Neural cell (in vitro differentiated cells): ENCODE measurements at regions not wholly inside any gene's neighbourhood (a gene's known extent, or its start where the extent isn't known, plus 50 kb on each side); places are given as distances from the start of the nearest gene placed in this dataset.

ENCODE experiments used
- H2AFZ ChIP-seq: fragments of 200-600, 300-800 bp; sonication (generic), shearing (Covaris generic); 2 replicates; pipeline ENCODE4 v1.6.0; 2014; ENCODE audit warnings: low read depth, mild to moderate bottlenecking, antibody characterized with exemption, low read length, moderate library complexity
- H3F3A ChIP-seq: fragments of 200-600 bp; shearing (Covaris generic); 2 replicates; pipeline ENCODE4 v1.6.1; 2016; ENCODE audit warnings: mild to moderate bottlenecking, moderate library complexity, mixed read lengths, antibody characterized with exemption, low read length; ENCODE audit not compliant: insufficient read depth, poor library complexity, severe bottlenecking
- H3K27ac ChIP-seq: fragments of 200-600, 300-800 bp; sonication (generic), shearing (Covaris generic); 2 replicates; pipeline ENCODE4 v1.5.1; 2014; ENCODE audit warnings: mild to moderate bottlenecking, low read length, moderate library complexity
- H3K27me3 ChIP-seq: fragments of 300-800, 200-600 bp; sonication (generic), shearing (Covaris generic); 2 replicates; pipeline ENCODE4 v1.6.0; 2014; ENCODE audit warnings: mild to moderate bottlenecking, low read depth, low read length, moderate library complexity; ENCODE audit not compliant: insufficient read depth
- H3K36me3 ChIP-seq: fragments of 300-800, 200-600 bp; sonication (generic), shearing (Covaris generic); 2 replicates; pipeline ENCODE4 v1.5.1; 2014; ENCODE audit warnings: mild to moderate bottlenecking, antibody characterized with exemption, low read length, moderate library complexity; ENCODE audit not compliant: insufficient read depth
- H3K4me2 ChIP-seq: fragments of 300-800, 200-600 bp; sonication (generic), shearing (Covaris generic); 2 replicates; pipeline ENCODE4 v1.6.0; 2014; ENCODE audit warnings: mild to moderate bottlenecking, low read length
- H3K4me3 ChIP-seq: fragments of 300-800, 200-600 bp; sonication (generic), shearing (Covaris generic); 2 replicates; pipeline ENCODE4 v1.5.1; 2014; ENCODE audit warnings: mild to moderate bottlenecking, low read length, moderate library complexity
- H3K79me2 ChIP-seq: fragments of 200-600 bp; shearing (Covaris generic); replicated peaks from 2 replicates; pipeline ENCODE4 v1.6.0; 2014; ENCODE audit warnings: mild to moderate bottlenecking, low read length, moderate library complexity; ENCODE audit not compliant: insufficient read depth
- H3K9ac ChIP-seq: fragments of 300-800, 200-600 bp; sonication (generic), shearing (Covaris generic); 2 replicates; pipeline ENCODE4 v1.6.1; 2016; ENCODE audit warnings: mild to moderate bottlenecking, low read length, mixed read lengths
- H3K9me2 ChIP-seq: fragments of 200-600 bp; shearing (Covaris generic); 2 replicates; pipeline ENCODE4 v1.6.1; 2016; ENCODE audit warnings: mild to moderate bottlenecking, low read length, mixed read lengths; ENCODE audit not compliant: insufficient read depth
- H3K9me3 ChIP-seq: fragments of 200-600, 300-800 bp; sonication (generic), shearing (Covaris generic); 2 replicates; pipeline ENCODE4 v1.6.1; 2016; ENCODE audit warnings: mild to moderate bottlenecking, mixed run types, low read length, moderate library complexity, mixed read lengths
- H4K20me1 ChIP-seq: fragments of 200-600 bp; shearing (Covaris generic); 2 replicates; pipeline ENCODE4 v1.6.1; 2016; ENCODE audit warnings: mild to moderate bottlenecking, mixed run types; ENCODE audit not compliant: insufficient read depth
- CTCF ChIP-seq: fragments of 450-650 bp; IDR thresholded peaks from 2 replicates; pipeline ENCODE4 v1.5.1; 2014; ENCODE audit warnings: antibody characterized with exemption, mild to moderate bottlenecking, moderate library complexity; ENCODE audit not compliant: poor library complexity, severe bottlenecking
- EP300 ChIP-seq: fragments of 450-650 bp; conservative IDR thresholded peaks from 2 replicates; pipeline ENCODE4 v1.6.1; 2014; ENCODE audit warnings: antibody characterized with exemption, mild to moderate bottlenecking, moderate library complexity; ENCODE audit not compliant: poor library complexity, severe bottlenecking
- EZH2 ChIP-seq: fragments of 200-600, 300-800 bp; shearing (Covaris generic), sonication (generic); IDR thresholded peaks from 2 replicates; pipeline ENCODE4 v1.6.1; 2014; ENCODE audit warnings: antibody characterized with exemption, low read length, borderline replicate concordance, mild to moderate bottlenecking; ENCODE audit not compliant: insufficient read depth, poor library complexity, severe bottlenecking
- MXI1 ChIP-seq: fragments of 450-650 bp; conservative IDR thresholded peaks from 2 replicates; pipeline ENCODE4 v1.6.1; 2014; ENCODE audit warnings: antibody characterized with exemption, mild to moderate bottlenecking; ENCODE audit not compliant: poor library complexity, severe bottlenecking
- POLR2AphosphoS5 ChIP-seq: IDR thresholded peaks from 2 replicates; pipeline ENCODE4 v1.6.1; 2012
- RAD21 ChIP-seq: fragments of 450-650 bp; conservative IDR thresholded peaks from 2 replicates; pipeline ENCODE4 v1.6.1; 2014; ENCODE audit warnings: antibody characterized with exemption, mild to moderate bottlenecking, moderate library complexity
- REST ChIP-seq: IDR thresholded peaks from 2 replicates; pipeline ENCODE4 v1.6.1; 2012; ENCODE audit warnings: borderline replicate concordance
- SMC3 ChIP-seq: fragments of 450-650 bp; conservative IDR thresholded peaks from 2 replicates; pipeline ENCODE4 v1.6.1; 2014; ENCODE audit warnings: antibody characterized with exemption, mild to moderate bottlenecking, moderate library complexity; ENCODE audit not compliant: poor library complexity
- TAF1 ChIP-seq: IDR thresholded peaks from 2 replicates; pipeline ENCODE4 v1.6.1; 2012; ENCODE audit warnings: low read depth

- Histone ChIP-seq H3F3A (no peaks in the 10 kb centered on the region), H3K9me2 (no peaks in the 10 kb centered on the region), H3K79me2 (no peaks in the 10 kb centered on the region), H2AFZ (no peak overlapping the region), H3K27me3 (no peaks in the 10 kb centered on the region), H3K36me3 (no peaks in the 10 kb centered on the region), H3K4me3 (no peak overlapping the region), H3K4me2 (no peak overlapping the region), H4K20me1 (no peaks in the 10 kb centered on the region), H3K27ac (no peak overlapping the region), H3K9ac (no peak overlapping the region), H3K9me3 (no peaks in the 10 kb centered on the region)
- no peak for TF ChIP-seq SMC3
- TF ChIP-seq TAF1: no peak
- TF ChIP-seq RAD21: no peak
- no peak for TF ChIP-seq EZH2
- no peak for TF ChIP-seq MXI1
- no peak for TF ChIP-seq REST
- TF ChIP-seq POLR2AphosphoS5: no peak
- no peak for TF ChIP-seq CTCF
- no peak for TF ChIP-seq EP300
Measured at GRCh38 chr10:44761076-44761475, 150.1 kb upstream of the TMEM72 start.

GRCh38 chr10:44763331-44763730, 147.8 kb upstream of the TMEM72 start:
- Histone ChIP-seq H3K27ac (no peak overlapping the region), H3K9ac (no peak overlapping the region), H2AFZ (no peak overlapping the region), H4K20me1 (no peaks in the 10 kb centered on the region), H3F3A (no peaks in the 10 kb centered on the region), H3K9me2 (no peaks in the 10 kb centered on the region), H3K4me2 (no peak overlapping the region), H3K27me3 (no peaks in the 10 kb centered on the region), H3K9me3 (no peaks in the 10 kb centered on the region), H3K79me2 (no peaks in the 10 kb centered on the region), H3K4me3 (no peak overlapping the region), H3K36me3 (no peaks in the 10 kb centered on the region)
- TF ChIP-seq TAF1: no peak
- no peak for TF ChIP-seq MXI1
- TF ChIP-seq CTCF: no peak
- no peak for TF ChIP-seq POLR2AphosphoS5
- TF ChIP-seq EZH2: no peak
- no peak for TF ChIP-seq SMC3
- no peak for TF ChIP-seq RAD21
- TF ChIP-seq REST: no peak
